Common myeloid progenitor, CD34-positive (primary cell): ENCODE measurements at regions not wholly inside any gene's neighbourhood (a gene's known extent, or its start where the extent isn't known, plus 50 kb on each side); places are given as distances from the start of the nearest gene placed in this dataset.

Source experiments
- CTCF ChIA-PET: fragments of 350-600 bp; sonication (Branson Sonifier 250); formaldehyde crosslinking; loops from one replicate; lab custom pipeline; 2021; ENCODE audit warnings: antibody characterized with exemption; lab: Charles Lee
- POLR2A ChIA-PET: fragments of 350-600 bp; sonication (Branson Sonifier 250); formaldehyde crosslinking; loops from one replicate; lab custom pipeline; 2021; ENCODE audit warnings: antibody characterized with exemption; lab: Charles Lee
- DNase-seq, 3 donors: peaks; one replicate each; pipeline versions ENCODE4 v3.0.0 to v3.0.0-alpha.2; 2013
- H3K27ac ChIP-seq, 2 experiments: 1 replicate in 1 of 2; 2 replicates in 1 of 2; pipeline ENCODE4 v1.7.0; 2013; ENCODE audit warnings: inconsistent platforms in 2 of 2, low read length in 2 of 2, mild to moderate bottlenecking in 2 of 2, low read depth in 1 of 2, moderate library complexity in 1 of 2; ENCODE audit not compliant: severe bottlenecking in 2 of 2, insufficient read depth in 1 of 2, poor library complexity in 1 of 2
- H3K27me3 ChIP-seq, 5 experiments: replicated peaks in 2 of 5; 1 replicate in 3 of 5; 2 replicates in 2 of 5; pipeline versions ENCODE4 v1.6.1 to v1.7.0; 2013; ENCODE audit warnings: low read length in 4 of 5, mild to moderate bottlenecking in 2 of 5, moderate library complexity in 2 of 5, inconsistent platforms in 1 of 5; ENCODE audit not compliant: insufficient read depth in 5 of 5, control insufficient read depth in 4 of 5
- H3K36me3 ChIP-seq, 4 experiments: 1 replicate in 2 of 4; 2 replicates in 2 of 4; pipeline versions ENCODE4 v1.6.1 to v1.7.0; 2013; ENCODE audit warnings: low read length in 3 of 4, control low read depth in 1 of 4, mild to moderate bottlenecking in 1 of 4; ENCODE audit not compliant: control insufficient read depth in 4 of 4, insufficient read depth in 4 of 4
- H3K4me1 ChIP-seq, 4 experiments: 1 replicate in 3 of 4; 2 replicates in 1 of 4; pipeline versions ENCODE4 v1.6.1 to v1.7.1; 2013; ENCODE audit warnings: low read length in 3 of 4, mild to moderate bottlenecking in 3 of 4, control low read depth in 1 of 4, inconsistent platforms in 1 of 4, moderate library complexity in 1 of 4; ENCODE audit not compliant: control insufficient read depth in 4 of 4, insufficient read depth in 4 of 4; ENCODE audit errors: control extremely low read depth in 1 of 4
- H3K4me3 ChIP-seq, 7 experiments: 1 replicate in 4 of 7; 2 replicates in 3 of 7; pipeline versions ENCODE4 v1.5.1 to v1.7.0; 2013; ENCODE audit warnings: mild to moderate bottlenecking in 7 of 7, low read length in 6 of 7, moderate library complexity in 6 of 7, inconsistent platforms in 2 of 7, low read depth in 2 of 7, control low read depth in 1 of 7; ENCODE audit not compliant: insufficient read depth in 4 of 7, control insufficient read depth in 1 of 7; ENCODE audit errors: extremely low read depth in 1 of 7
- H3K9me3 ChIP-seq, 5 experiments: 1 replicate in 4 of 5; 2 replicates in 1 of 5; pipeline versions ENCODE4 v1.6.1 to v1.7.1; 2013; ENCODE audit warnings: low read length in 4 of 5, mild to moderate bottlenecking in 2 of 5, inconsistent platforms in 1 of 5, low read depth in 1 of 5, moderate library complexity in 1 of 5; ENCODE audit not compliant: control insufficient read depth in 4 of 5, insufficient read depth in 2 of 5; ENCODE audit errors: control extremely low read depth in 1 of 5
- WGBS: methylation state at CpG from one replicate; pipeline ENCODE4 v1.1.5; 2013; ENCODE audit not compliant: insufficient coverage; 5-methylcytosine and 5-hydroxymethylcytosine counted together

DNA sequence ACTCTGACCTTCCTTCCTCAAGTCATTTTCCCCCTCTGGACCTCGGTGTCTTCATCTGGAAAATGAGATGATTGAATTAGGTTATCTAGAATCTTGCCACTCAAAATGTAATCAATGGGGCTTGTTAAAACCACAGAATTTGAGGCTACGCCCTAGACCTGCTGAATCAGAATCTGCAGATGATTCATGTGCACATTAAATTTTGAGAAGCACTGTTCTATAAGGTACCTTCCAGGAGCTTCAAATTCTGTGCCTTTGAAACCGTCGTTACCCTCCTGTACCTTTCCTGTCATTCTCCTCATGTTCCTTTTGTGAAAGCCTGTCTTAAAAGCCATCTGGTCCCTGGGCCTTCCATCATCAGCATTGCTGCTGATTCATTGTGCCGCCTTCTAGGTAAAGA is 172.4 kb upstream of the TOPAZ1 start:
- Histone ChIP-seq H3K36me3 (no peaks in the 10 kb centered on the region), H3K4me1 (no peaks in the 10 kb centered on the region), H3K4me3 (no peak overlapping the region), H3K9me3 (no peaks in the 10 kb centered on the region), H3K27me3 (peaks cover 0 to 2% (median 0%) of the 10 kb centered on the region in 5 experiments), H3K27ac (no peak overlapping the region)
- ChIA-PET CTCF (no interaction called here), POLR2A (no interaction called here)
- 95% methylated on average over 4 of the region's 5 CpGs for WGBS
- no peak for DNase-seq

DNA sequence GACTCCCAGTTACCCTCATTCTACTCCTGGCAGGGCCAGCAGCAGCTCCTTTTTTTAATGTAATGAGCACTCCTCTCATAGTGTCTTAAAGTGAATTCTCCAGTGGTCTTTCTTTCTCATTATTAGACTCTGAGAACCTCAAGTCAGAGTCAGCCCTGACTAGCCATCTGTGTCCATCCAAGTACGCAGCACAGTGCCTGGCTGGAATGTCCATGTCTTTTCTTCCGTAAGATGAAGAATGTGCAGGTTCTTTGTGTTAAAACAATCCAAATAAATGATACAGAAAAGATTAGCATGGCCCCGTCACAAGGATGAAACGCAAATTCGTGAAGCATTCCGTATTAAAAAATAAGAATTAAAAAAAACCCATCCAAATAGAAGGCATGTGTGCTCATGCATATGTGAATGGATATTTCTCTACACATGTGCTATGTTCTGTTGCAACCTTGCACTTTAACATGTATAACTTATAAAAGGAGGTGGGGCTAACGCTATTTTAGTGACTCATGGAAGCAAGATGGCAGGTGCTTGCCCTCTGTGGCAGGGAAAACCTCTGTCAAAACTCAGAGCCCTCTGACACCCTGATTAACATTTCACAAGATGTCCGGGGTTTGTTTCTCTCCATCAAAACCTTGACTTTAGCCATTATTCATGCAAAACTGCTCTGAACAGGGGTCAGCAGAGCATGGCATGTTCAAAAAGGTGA is 170.7 kb upstream of the TOPAZ1 start:
- WGBS: 100% methylated on average over 3 of the region's 8 CpGs
- H3K36me3 ChIP-seq: no peaks in the 10 kb centered on the region
- H3K27ac ChIP-seq: no peak overlapping the region
- H3K9me3 ChIP-seq: no peaks in the 10 kb centered on the region
- no peak overlapping the region for H3K4me3 ChIP-seq
- no peaks in the 10 kb centered on the region for H3K27me3 ChIP-seq
- CTCF ChIA-PET: interaction anchor here (1.0 kb wide), 1 partner anchor 68 kb away, joined by 3 read pairs; no protein-coding TSS in a partner anchor
- no peaks in the 10 kb centered on the region for H3K4me1 ChIP-seq
- POLR2A ChIA-PET: no interaction called here
- DNase-seq: no peak

DNA sequence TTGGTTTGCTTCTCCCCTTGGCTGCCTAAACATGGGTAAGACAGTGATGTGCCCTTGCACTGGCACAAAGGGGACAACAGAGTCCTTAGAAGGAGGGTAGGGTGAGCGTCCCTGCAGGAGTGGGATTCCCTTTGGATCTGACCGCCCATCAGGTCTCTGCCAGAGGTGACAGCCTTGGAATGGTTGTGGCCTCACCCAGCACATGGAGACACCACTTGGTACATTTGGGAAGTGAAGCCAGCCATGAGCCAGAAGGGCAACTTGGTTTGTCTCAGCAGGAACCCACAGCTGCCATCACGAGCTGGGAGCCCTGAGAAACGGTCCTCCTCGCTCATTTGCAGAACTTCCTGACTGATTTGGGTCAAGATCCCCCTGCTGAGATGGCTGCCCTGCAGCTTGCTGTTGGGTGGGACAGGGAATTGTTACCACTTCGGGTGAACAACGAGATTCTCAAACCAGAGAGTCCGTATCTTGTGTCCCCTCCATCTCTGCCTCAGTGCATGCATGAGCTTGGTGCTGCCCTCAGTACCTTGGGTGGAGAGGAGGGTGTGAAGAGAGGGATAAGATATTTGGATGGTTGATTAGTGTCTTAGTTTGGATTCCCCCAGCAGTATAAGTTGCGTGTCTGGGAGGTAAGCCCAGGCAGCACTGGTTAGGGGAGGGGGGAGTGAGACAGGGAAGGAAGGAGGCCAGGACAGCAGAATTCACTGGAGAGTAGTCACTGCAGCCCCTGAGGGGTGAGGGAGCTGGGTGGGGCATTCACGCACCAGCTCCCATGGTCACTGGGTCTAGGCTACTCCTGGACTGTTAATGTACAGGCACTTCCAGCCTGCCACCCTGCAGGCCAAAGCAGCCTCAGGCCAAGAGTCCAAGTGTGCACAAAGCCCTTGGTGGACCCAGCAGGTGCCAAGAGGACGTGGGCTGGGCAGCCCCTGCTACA is 168.8 kb upstream of the TOPAZ1 start:
- CTCF ChIA-PET: interaction anchor here (0.7 kb wide), 1 partner anchor 8 kb away, joined by 3 read pairs; no protein-coding TSS in a partner anchor
- 99% methylated on average over 7 of the region's 11 CpGs for WGBS
- Histone ChIP-seq H3K9me3 (no peaks in the 10 kb centered on the region), H3K27ac (no peak overlapping the region), H3K4me1 (no peaks in the 10 kb centered on the region), H3K4me3 (no peak overlapping the region), H3K27me3 (no peaks in the 10 kb centered on the region), H3K36me3 (no peaks in the 10 kb centered on the region)
- POLR2A ChIA-PET: no interaction called here
- DNase-seq: no peak

DNA sequence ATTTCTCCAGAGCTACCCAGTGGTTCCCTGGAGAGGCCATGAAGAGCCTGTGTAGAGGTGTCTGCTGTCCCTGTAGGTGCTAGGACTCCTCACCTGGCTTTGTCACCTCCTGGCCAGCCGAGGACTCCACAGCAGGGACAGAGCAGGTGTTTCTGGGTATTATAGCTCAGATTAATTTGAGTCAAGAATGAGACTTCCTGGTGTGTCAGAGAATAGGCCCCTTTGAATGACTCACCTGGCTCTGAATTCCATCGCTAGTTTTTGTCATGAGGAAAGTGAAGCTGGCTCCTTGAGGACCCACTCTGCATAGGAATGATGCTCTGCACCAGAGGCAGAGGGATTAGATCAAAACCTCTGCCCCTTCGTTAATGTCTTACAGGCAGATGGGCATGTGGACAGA is 167.5 kb upstream of the TOPAZ1 start:
- no peaks in the 10 kb centered on the region for H3K9me3 ChIP-seq
- ChIA-PET CTCF (no interaction called here), POLR2A (no interaction called here)
- no peak overlapping the region for H3K27ac ChIP-seq
- H3K4me3 ChIP-seq: no peak overlapping the region
- H3K4me1 ChIP-seq: no peaks in the 10 kb centered on the region
- 94% methylated on average over 3 of the region's 3 CpGs for WGBS
- no peaks in the 10 kb centered on the region for H3K36me3 ChIP-seq
- DNase-seq: no peak
- no peaks in the 10 kb centered on the region for H3K27me3 ChIP-seq

DNA sequence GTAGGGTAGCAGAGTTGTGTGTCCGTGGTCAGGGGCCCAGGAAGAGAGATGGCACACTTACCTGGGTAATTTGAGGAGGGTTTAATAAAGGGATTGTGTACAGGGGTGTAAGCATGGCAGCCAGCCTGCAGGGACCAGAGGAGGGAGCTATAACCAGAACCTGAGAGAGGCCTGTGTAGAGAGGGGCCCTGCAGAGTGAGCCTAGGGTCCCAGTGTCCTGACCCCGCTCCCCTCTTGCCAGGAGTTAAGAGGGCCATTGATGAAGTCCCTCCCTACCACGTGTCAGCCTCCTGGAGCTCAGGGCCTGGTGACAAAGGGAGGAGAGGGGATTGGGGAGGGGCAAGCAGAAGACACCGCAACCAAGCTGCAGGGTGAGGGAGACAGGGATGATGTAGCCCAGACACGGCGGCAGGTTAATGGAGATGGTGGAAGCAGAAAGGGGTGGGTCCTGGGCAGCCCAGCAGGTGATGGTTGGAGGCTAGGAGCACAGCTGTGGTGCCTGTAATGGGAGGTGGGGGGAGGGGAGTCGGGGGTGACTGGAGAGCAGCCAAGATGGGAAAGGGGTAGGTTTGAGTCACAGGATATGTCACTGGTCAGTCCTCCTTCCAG is 165.4 kb upstream of the TOPAZ1 start:
- no peak for DNase-seq
- no peaks in the 10 kb centered on the region for H3K36me3 ChIP-seq
- H3K4me1 ChIP-seq: no peaks in the 10 kb centered on the region
- peaks cover 0 to 3% (median 0%) of the 10 kb centered on the region in 5 experiments for H3K27me3 ChIP-seq
- H3K4me3 ChIP-seq: no peak overlapping the region
- no peaks in the 10 kb centered on the region for H3K9me3 ChIP-seq
- ChIA-PET POLR2A (no interaction called here), CTCF (interaction anchor here (0.9 to 2.5 kb wide), 8 partner anchors 8 to 307 kb away, joined by 3 to 5 read pairs (median 4); no protein-coding TSS in a partner anchor)
- H3K27ac ChIP-seq: no peak overlapping the region
- WGBS: 97% methylated on average over 5 of the region's 7 CpGs

DNA sequence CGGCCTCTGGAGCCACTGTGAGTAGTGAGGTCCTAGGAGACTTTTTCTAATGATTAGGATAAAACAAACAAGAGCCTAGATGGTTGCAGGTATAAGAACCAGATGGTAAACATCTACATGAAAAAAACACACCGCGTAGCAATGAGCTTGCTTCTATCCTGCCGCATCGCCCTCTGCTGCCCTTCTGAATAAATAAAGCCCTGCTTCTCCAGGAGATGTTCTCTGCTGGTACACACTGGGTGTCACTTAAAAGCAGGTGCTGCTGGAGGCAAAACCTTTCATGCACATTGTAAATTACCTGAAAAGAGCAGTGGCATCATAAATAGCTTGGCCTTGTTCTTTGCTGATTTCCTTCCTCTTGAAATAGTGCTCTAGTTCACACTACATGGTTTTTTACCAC is 164.4 kb upstream of the TOPAZ1 start:
- POLR2A ChIA-PET: no interaction called here
- H3K36me3 ChIP-seq: no peaks in the 10 kb centered on the region
- peak; percentile 25 to 43 (median 36) for DNase-seq

More for the DNA sequence above, 164.4 kb upstream of the TOPAZ1 start:
- Histone ChIP-seq H3K4me1 (no peaks in the 10 kb centered on the region), H3K4me3 (no peak overlapping the region), H3K27ac (no peak overlapping the region), H3K27me3 (peaks cover 0 to 3% (median 0%) of the 10 kb centered on the region in 5 experiments), H3K9me3 (no peaks in the 10 kb centered on the region)
- CTCF ChIA-PET: interaction anchor here (0.8 to 2.5 kb wide), 9 partner anchors 10 to 308 kb away, joined by 3 to 6 read pairs (median 3); no protein-coding TSS in a partner anchor
- WGBS: 59% methylated on average over 5 of the region's 5 CpGs
